ENCODE measurements at regions not wholly inside any gene's neighbourhood (a gene's known extent, or its start where the extent isn't known, plus 50 kb on each side); places are given as distances from the start of the nearest gene placed in this dataset.

DNA sequence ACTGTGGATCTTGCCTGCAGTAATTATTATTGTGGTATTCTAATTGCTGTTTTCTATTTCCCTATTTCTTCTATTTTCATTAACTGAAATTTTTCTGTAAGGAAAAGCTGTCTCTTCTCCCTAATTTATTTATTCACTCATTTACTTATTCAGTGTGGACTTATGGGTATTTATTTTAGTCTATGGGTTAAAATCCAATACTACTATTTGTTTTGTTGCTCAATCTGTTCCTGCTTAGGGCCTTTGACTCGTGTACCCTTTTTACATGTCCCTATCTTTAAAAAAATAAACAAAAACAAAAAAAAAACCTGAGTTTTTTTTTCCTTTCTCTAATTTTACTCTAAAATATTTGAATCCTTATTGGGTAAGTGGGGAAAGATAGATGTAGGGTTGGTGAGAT lies 166.2 kb upstream of the IVNS1ABP start:
- TF ChIP-seq, protein P1, sequence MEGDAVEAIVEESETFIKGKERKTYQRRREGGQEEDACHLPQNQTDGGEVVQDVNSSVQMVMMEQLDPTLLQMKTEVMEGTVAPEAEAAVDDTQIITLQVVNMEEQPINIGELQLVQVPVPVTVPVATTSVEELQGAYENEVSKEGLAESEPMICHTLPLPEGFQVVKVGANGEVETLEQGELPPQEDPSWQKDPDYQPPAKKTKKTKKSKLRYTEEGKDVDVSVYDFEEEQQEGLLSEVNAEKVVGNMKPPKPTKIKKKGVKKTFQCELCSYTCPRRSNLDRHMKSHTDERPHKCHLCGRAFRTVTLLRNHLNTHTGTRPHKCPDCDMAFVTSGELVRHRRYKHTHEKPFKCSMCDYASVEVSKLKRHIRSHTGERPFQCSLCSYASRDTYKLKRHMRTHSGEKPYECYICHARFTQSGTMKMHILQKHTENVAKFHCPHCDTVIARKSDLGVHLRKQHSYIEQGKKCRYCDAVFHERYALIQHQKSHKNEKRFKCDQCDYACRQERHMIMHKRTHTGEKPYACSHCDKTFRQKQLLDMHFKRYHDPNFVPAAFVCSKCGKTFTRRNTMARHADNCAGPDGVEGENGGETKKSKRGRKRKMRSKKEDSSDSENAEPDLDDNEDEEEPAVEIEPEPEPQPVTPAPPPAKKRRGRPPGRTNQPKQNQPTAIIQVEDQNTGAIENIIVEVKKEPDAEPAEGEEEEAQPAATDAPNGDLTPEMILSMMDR (IDR thresholded peaks at IDR 0.05; ENCODE audit: low read depth, low read length, poor library complexity, severe bottlenecking) = no peak
- no peak for TF ChIP-seq EZH2phosphoT487 (IDR thresholded peaks at IDR 0.05; ENCODE audit: borderline replicate concordance, low read length)
